IPS-15b (cell line): ENCODE measurements at regions not wholly inside any gene's neighbourhood (a gene's known extent, or its start where the extent isn't known, plus 50 kb on each side); places are given as distances from the start of the nearest gene placed in this dataset.

Experiments used
- H3K27me3 ChIP-seq: one replicate; pipeline ENCODE4 v1.6.1; 2013; ENCODE audit warnings: low read length; ENCODE audit not compliant: control insufficient read depth, insufficient read depth
- H3K36me3 ChIP-seq: one replicate; pipeline ENCODE4 v1.6.1; 2013; ENCODE audit warnings: low read length; ENCODE audit not compliant: control insufficient read depth, insufficient read depth
- H3K4me1 ChIP-seq: one replicate; pipeline ENCODE4 v1.6.1; 2013; ENCODE audit warnings: mild to moderate bottlenecking, low read length; ENCODE audit not compliant: control insufficient read depth, insufficient read depth
- H3K4me3 ChIP-seq: one replicate; pipeline ENCODE4 v1.5.1; 2013; ENCODE audit warnings: low read depth, low read length
- H3K9ac ChIP-seq: one replicate; pipeline ENCODE4 v1.6.1; 2013; ENCODE audit warnings: low read depth, mild to moderate bottlenecking, low read length
- H3K9me3 ChIP-seq: one replicate; pipeline ENCODE4 v1.6.1; 2013; ENCODE audit warnings: mild to moderate bottlenecking, low read length; ENCODE audit not compliant: control insufficient read depth, insufficient read depth

GRCh38 chr11:97336064-97336463 is 946.3 kb downstream of the JRKL start:
- H3K36me3 ChIP-seq = no peaks in the 10 kb centered on the region
- H3K4me3 ChIP-seq = no peak overlapping the region
- H3K9ac ChIP-seq = no peak overlapping the region
- no peaks in the 10 kb centered on the region for H3K4me1 ChIP-seq
- no peaks in the 10 kb centered on the region for H3K27me3 ChIP-seq
- no peaks in the 10 kb centered on the region for H3K9me3 ChIP-seq

GRCh38 chr11:97345032-97345431 is 955.2 kb downstream of the JRKL start:
- H3K4me1 ChIP-seq = no peaks in the 10 kb centered on the region
- no peaks in the 10 kb centered on the region for H3K36me3 ChIP-seq
- no peaks in the 10 kb centered on the region for H3K9me3 ChIP-seq
- no peak overlapping the region for H3K9ac ChIP-seq
- no peaks in the 10 kb centered on the region for H3K27me3 ChIP-seq
- no peak overlapping the region for H3K4me3 ChIP-seq

- no peak overlapping the region for H3K4me3 ChIP-seq
- H3K36me3 ChIP-seq = no peaks in the 10 kb centered on the region
- H3K9me3 ChIP-seq = no peaks in the 10 kb centered on the region
- no peak overlapping the region for H3K9ac ChIP-seq
- no peaks in the 10 kb centered on the region for H3K27me3 ChIP-seq
- no peaks in the 10 kb centered on the region for H3K4me1 ChIP-seq
Measured at GRCh38 chr11:97349201-97349600, 959.4 kb downstream of the JRKL start.

- H3K4me1 ChIP-seq = no peaks in the 10 kb centered on the region
- no peak overlapping the region for H3K4me3 ChIP-seq
- no peak overlapping the region for H3K9ac ChIP-seq
- no peaks in the 10 kb centered on the region for H3K27me3 ChIP-seq
- no peaks in the 10 kb centered on the region for H3K36me3 ChIP-seq
- no peaks in the 10 kb centered on the region for H3K9me3 ChIP-seq
Measured at GRCh38 chr11:97351939-97352338, 962.1 kb downstream of the JRKL start.

- Histone ChIP-seq H3K27me3 (no peaks in the 10 kb centered on the region), H3K4me3 (no peak overlapping the region), H3K9ac (no peak overlapping the region), H3K9me3 (no peaks in the 10 kb centered on the region), H3K36me3 (no peaks in the 10 kb centered on the region), H3K4me1 (no peaks in the 10 kb centered on the region)
Measured at GRCh38 chr11:97354026-97354425, 964.2 kb downstream of the JRKL start.

GRCh38 chr11:97354576-97354975 is 964.8 kb downstream of the JRKL start:
- no peaks in the 10 kb centered on the region for H3K9me3 ChIP-seq
- H3K36me3 ChIP-seq = no peaks in the 10 kb centered on the region
- no peaks in the 10 kb centered on the region for H3K4me1 ChIP-seq
- no peak overlapping the region for H3K9ac ChIP-seq
- no peak overlapping the region for H3K4me3 ChIP-seq
- H3K27me3 ChIP-seq = no peaks in the 10 kb centered on the region

- Histone ChIP-seq H3K9ac (no peak overlapping the region), H3K27me3 (no peaks in the 10 kb centered on the region), H3K9me3 (no peaks in the 10 kb centered on the region), H3K4me3 (no peak overlapping the region), H3K36me3 (no peaks in the 10 kb centered on the region), H3K4me1 (no peaks in the 10 kb centered on the region)
Measured at GRCh38 chr11:97355230-97355629, 965.4 kb downstream of the JRKL start.

GRCh38 chr11:97356144-97356543 is 966.3 kb downstream of the JRKL start:
- Histone ChIP-seq H3K27me3 (no peaks in the 10 kb centered on the region), H3K36me3 (no peaks in the 10 kb centered on the region), H3K4me1 (no peaks in the 10 kb centered on the region), H3K9ac (no peak overlapping the region), H3K4me3 (no peak overlapping the region), H3K9me3 (no peaks in the 10 kb centered on the region)

- H3K27me3 ChIP-seq = no peaks in the 10 kb centered on the region
- no peaks in the 10 kb centered on the region for H3K4me1 ChIP-seq
- H3K4me3 ChIP-seq = no peak overlapping the region
- no peaks in the 10 kb centered on the region for H3K36me3 ChIP-seq
- no peaks in the 10 kb centered on the region for H3K9me3 ChIP-seq
- H3K9ac ChIP-seq = no peak overlapping the region
Measured at GRCh38 chr11:97359016-97359415, 969.2 kb downstream of the JRKL start.

- Histone ChIP-seq H3K4me3 (no peak overlapping the region), H3K36me3 (no peaks in the 10 kb centered on the region), H3K9me3 (no peaks in the 10 kb centered on the region), H3K27me3 (no peaks in the 10 kb centered on the region), H3K4me1 (no peaks in the 10 kb centered on the region), H3K9ac (no peak overlapping the region)
Measured at GRCh38 chr11:97361812-97362378, 972.1 kb downstream of the JRKL start.

GRCh38 chr11:97363331-97363730 is 973.5 kb downstream of the JRKL start:
- Histone ChIP-seq H3K4me3 (no peak overlapping the region), H3K27me3 (no peaks in the 10 kb centered on the region), H3K36me3 (no peaks in the 10 kb centered on the region), H3K4me1 (no peaks in the 10 kb centered on the region), H3K9ac (no peak overlapping the region), H3K9me3 (no peaks in the 10 kb centered on the region)

GRCh38 chr11:97364047-97364446 is 974.2 kb downstream of the JRKL start:
- Histone ChIP-seq H3K4me1 (no peaks in the 10 kb centered on the region), H3K4me3 (no peak overlapping the region), H3K27me3 (no peaks in the 10 kb centered on the region), H3K9me3 (no peaks in the 10 kb centered on the region), H3K36me3 (no peaks in the 10 kb centered on the region), H3K9ac (no peak overlapping the region)
